Peyer's patch (tissue), 4 donors: ENCODE measurements at regions not wholly inside any gene's neighbourhood (a gene's known extent, or its start where the extent isn't known, plus 50 kb on each side); places are given as distances from the start of the nearest gene placed in this dataset.

Source experiments
- DNase-seq, 3 donors: peaks; one replicate each; pipeline ENCODE4 v3.0.0-alpha.2; 2017 to 2019
- H3K27ac ChIP-seq, 4 donors: fragments of 200-600 bp; sonication (generic); one replicate each; pipeline ENCODE4 v1.5.1; 2016 to 2019
- H3K27me3 ChIP-seq, 2 donors: fragments of 200-600 bp; sonication (generic); one replicate each; pipeline ENCODE4 v1.5.1; 2019
- H3K36me3 ChIP-seq, 3 donors: fragments of 200-600 bp; sonication (generic); one replicate each; pipeline ENCODE4 v1.5.1; 2016 to 2019
- H3K4me1 ChIP-seq, 4 donors: fragments of 200-600 bp; sonication (generic); one replicate each; pipeline ENCODE4 v1.5.1; 2016 to 2019
- H3K4me3 ChIP-seq, 4 donors: fragments of 200-600 bp; sonication (generic); 1 replicate in 3 of 4; 2 replicates in 1 of 4; pipeline ENCODE4 v1.5.1; 2016 to 2019; ENCODE audit warnings: mild to moderate bottlenecking in 1 of 4
- H3K9me3 ChIP-seq, 4 donors: fragments of 200-600 bp; sonication (generic); one replicate each; pipeline ENCODE4 v1.5.1; 2016 to 2019; ENCODE audit warnings: mild to moderate bottlenecking in 1 of 4
- CTCF ChIP-seq, 6 experiments: fragments of 450-650 bp in 4 of 6; fragments of 200-600 bp in 2 of 6; sonication (generic) in 1 of 6; IDR thresholded peaks; one replicate each; pipeline ENCODE4 v1.5.1; 2017 to 2019; ENCODE audit warnings: antibody characterized with exemption in 6 of 6, mild to moderate bottlenecking in 3 of 6, moderate library complexity in 1 of 6
- POLR2A ChIP-seq, 2 donors: fragments of 450-650 bp; IDR thresholded peaks; one replicate each; pipeline ENCODE4 v1.5.1; 2017; ENCODE audit warnings: antibody characterized with exemption in 2 of 2, mild to moderate bottlenecking in 2 of 2, moderate library complexity in 2 of 2
- small RNA-seq, 2 donors: library from RNA; depleted of rRNA; stranded (forward); fragments of <200 nt; gene quantifications; one replicate each; pipeline ENCODE3, GENCODE V24; 2016

- Histone ChIP-seq H3K36me3 (no peaks in the 10 kb centered on the region), H3K4me3 (no peak overlapping the region)
Observed at GRCh38 chr4:81287101-81287500, 72.1 kb upstream of the PRKG2 start.

DNA sequence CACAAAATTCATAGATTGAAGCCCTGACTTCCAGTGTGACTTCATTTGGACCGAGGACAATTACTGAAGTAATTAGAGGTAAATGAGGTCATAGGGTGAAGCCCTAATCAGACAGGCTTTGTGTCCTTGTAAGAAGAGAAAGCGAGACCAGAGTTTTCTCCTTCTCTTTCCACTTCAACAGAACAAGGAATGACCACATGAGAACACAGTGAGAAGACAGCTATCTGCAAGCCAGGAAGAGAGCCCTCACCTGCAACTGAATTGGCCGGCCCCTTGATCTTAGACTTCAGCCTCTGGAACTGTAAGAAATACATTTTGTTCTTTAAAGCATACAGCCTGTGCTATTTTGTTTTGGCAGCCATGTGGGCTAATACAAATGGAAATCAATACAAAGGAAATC lies 67.1 kb upstream of the PRKG2 start:
- DNase-seq: no peak
- Histone ChIP-seq H3K4me1 (no peaks in the 10 kb centered on the region), H3K9me3 (no peaks in the 10 kb centered on the region), H3K27me3 (no peaks in the 10 kb centered on the region), H3K27ac (no peak overlapping the region), H3K36me3 (no peaks in the 10 kb centered on the region), H3K4me3 (no peak overlapping the region)
- TF ChIP-seq CTCF (IDR thresholded peaks at IDR 0.05) (no peak), POLR2A (IDR thresholded peaks at IDR 0.05) (no peak)

More at GRCh38 chr4:81287101-81287500, 72.1 kb upstream of the PRKG2 start:
- H3K27ac ChIP-seq: no peak overlapping the region
- no peaks in the 10 kb centered on the region for H3K27me3 ChIP-seq
- TF ChIP-seq CTCF (IDR thresholded peaks at IDR 0.05) (no peak), POLR2A (IDR thresholded peaks at IDR 0.05) (no peak)
- peaks cover 0 to 9% (median 0%) of the 10 kb centered on the region in 4 donors for H3K4me1 ChIP-seq
- H3K9me3 ChIP-seq: no peaks in the 10 kb centered on the region
- DNase-seq: no peak

- Histone ChIP-seq H3K9me3 (no peaks in the 10 kb centered on the region), H3K4me3 (no peak overlapping the region), H3K27me3 (no peaks in the 10 kb centered on the region), H3K27ac (no peak overlapping the region), H3K4me1 (no peaks in the 10 kb centered on the region), H3K36me3 (no peaks in the 10 kb centered on the region)
- no peak for TF ChIP-seq POLR2A (IDR thresholded peaks at IDR 0.05)
- no peak for TF ChIP-seq CTCF (IDR thresholded peaks at IDR 0.05)
- no peak for DNase-seq
Observed at GRCh38 chr4:81274460-81274859, 59.4 kb upstream of the PRKG2 start.

DNA sequence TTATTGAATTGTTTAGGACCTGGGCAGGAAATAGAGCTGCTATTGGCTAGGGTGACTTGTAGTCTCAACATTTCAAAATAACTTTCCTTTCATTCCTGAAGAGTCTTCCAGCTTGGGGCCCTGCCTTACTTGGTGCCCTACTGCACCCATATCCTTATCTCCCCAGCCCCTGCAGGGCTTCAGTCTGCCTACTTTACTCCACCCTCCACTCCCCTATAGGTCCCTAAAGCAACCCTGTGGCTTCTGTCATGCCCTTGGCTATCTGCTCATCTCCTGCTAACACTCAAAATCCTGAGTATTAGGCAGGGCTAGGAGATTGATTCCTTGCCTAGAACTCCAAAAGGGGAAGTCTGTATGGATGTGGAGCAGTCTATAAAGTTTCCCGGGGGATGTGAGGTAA lies 57.6 kb upstream of the PRKG2 start:
- TF ChIP-seq POLR2A (IDR thresholded peaks at IDR 0.05) (no peak), CTCF (IDR thresholded peaks at IDR 0.05) (no peak)

More for the DNA sequence above, 57.6 kb upstream of the PRKG2 start:
- Histone ChIP-seq H3K4me1 (no peaks in the 10 kb centered on the region), H3K4me3 (no peak overlapping the region), H3K27ac (no peak overlapping the region), H3K36me3 (no peaks in the 10 kb centered on the region), H3K9me3 (no peaks in the 10 kb centered on the region), H3K27me3 (no peaks in the 10 kb centered on the region)
- DNase-seq: no peak

Small RNA genes in the stretch of these regions (small RNA-seq; reads per million reads assigned to genes)
- gene RNU5A-2P: 0.18 to 0.25 reads per million in 2 donors
